ENCODE measurements at regions not wholly inside any gene's neighbourhood (a gene's known extent, or its start where the extent isn't known, plus 50 kb on each side); places are given as distances from the start of the nearest gene placed in this dataset.

GRCh38 chr2:136211701-136212100 lies 93.8 kb upstream of the CXCR4 start:
- Histone ChIP-seq H3K4me2 (no peak overlapping the region), H3K27me3 (ENCODE audit: insufficient read depth) (no peaks in the 10 kb centered on the region), H3K27ac (ENCODE audit: low read depth in 2 of 2, low read length in 1 of 2) (no peak overlapping the region), H4K20me1 (ENCODE audit: insufficient read depth) (no peaks in the 10 kb centered on the region), H3K9me2 (no peaks in the 10 kb centered on the region), H3K4me1 (ENCODE audit: control insufficient read depth in 1 of 2, insufficient read depth in 2 of 2, low read depth in 1 of 2, low read length in 1 of 2) (no peaks in the 10 kb centered on the region), H3K36me3 (replicated peaks in 1 of 2; ENCODE audit: control insufficient read depth in 1 of 2, insufficient read depth in 2 of 2, low read length in 1 of 2) (no peaks in the 10 kb centered on the region), H3K4me3 (ENCODE audit: low read depth in 2 of 2, low read length in 1 of 2) (no peak overlapping the region), H3F3A (replicated peaks; ENCODE audit: insufficient read depth) (no peaks in the 10 kb centered on the region), H3K79me2 (ENCODE audit: insufficient read depth) (no peaks in the 10 kb centered on the region), H3K9me3 (no peaks in the 10 kb centered on the region), H3K9ac (no peak overlapping the region), H2AFZ (ENCODE audit: low read depth) (no peak overlapping the region)
- TF ChIP-seq GABPA (IDR thresholded peaks at IDR 0.05; ENCODE audit: low read depth) (no peak), EP300 (IDR thresholded peaks at IDR 0.05; ENCODE audit: borderline replicate concordance in 1 of 2, low read depth in 1 of 2, low read length in 1 of 2) (no peak), RXRA (IDR thresholded peaks at IDR 0.05; ENCODE audit: borderline replicate concordance, low read depth) (no peak), RAD21 (IDR thresholded peaks at IDR 0.05; ENCODE audit: low read length) (no peak), PBX3 (IDR thresholded peaks at IDR 0.05) (no peak), FOXJ3 (CRISPR knock-in tag; IDR thresholded peaks at IDR 0.05) (no peak), JUND (IDR thresholded peaks at IDR 0.05) (no peak), TCF12 (IDR thresholded peaks at IDR 0.05) (no peak)
- POLR2A ChIA-PET: no interaction called here
- no peak for DNase-seq
- CTCF ChIA-PET: no interaction called here

- POLR2A ChIA-PET: no interaction called here
- TF ChIP-seq TAF1 (IDR thresholded peaks at IDR 0.05; ENCODE audit: borderline replicate concordance, low read depth, low read length) (no peak), MEF2A (IDR thresholded peaks at IDR 0.05; ENCODE audit: borderline replicate concordance, low read depth) (no peak), CTCF (IDR thresholded peaks at IDR 0.05) (no peak)
- no peaks in the 10 kb centered on the region for H3K9me3 ChIP-seq
Observed at GRCh38 chr2:136210822-136211221, 92.9 kb upstream of the CXCR4 start.

GRCh38 chr2:136210455-136210805 lies 92.5 kb upstream of the CXCR4 start:
- Histone ChIP-seq H3K36me3 (replicated peaks in 1 of 2; ENCODE audit: control insufficient read depth in 1 of 2, insufficient read depth in 2 of 2, low read length in 1 of 2) (no peaks in the 10 kb centered on the region), H2AFZ (ENCODE audit: low read depth) (no peak overlapping the region), H3F3A (replicated peaks; ENCODE audit: insufficient read depth) (no peaks in the 10 kb centered on the region), H3K27me3 (ENCODE audit: insufficient read depth) (no peaks in the 10 kb centered on the region), H3K4me1 (ENCODE audit: control insufficient read depth in 1 of 2, insufficient read depth in 2 of 2, low read depth in 1 of 2, low read length in 1 of 2) (no peaks in the 10 kb centered on the region), H3K27ac (ENCODE audit: low read depth in 2 of 2, low read length in 1 of 2) (no peak overlapping the region), H3K9me2 (no peaks in the 10 kb centered on the region), H3K79me2 (ENCODE audit: insufficient read depth) (no peaks in the 10 kb centered on the region), H3K4me3 (ENCODE audit: low read depth in 2 of 2, low read length in 1 of 2) (no peak overlapping the region), H3K9me3 (no peaks in the 10 kb centered on the region), H4K20me1 (ENCODE audit: insufficient read depth) (no peaks in the 10 kb centered on the region), H3K9ac (no peak overlapping the region), H3K4me2 (no peak overlapping the region)
- 26% methylated on average over 2 of the region's 2 CpGs for WGBS (ENCODE audit: low lambda C conversion rate)
- no peak for DNase-seq
- CTCF ChIA-PET: no interaction called here
- POLR2A ChIA-PET: no interaction called here
- no peak for TF ChIP-seq MAX (IDR thresholded peaks at IDR 0.05; ENCODE audit: low read depth)
- TF ChIP-seq TAF1 (IDR thresholded peaks at IDR 0.05; ENCODE audit: borderline replicate concordance, low read depth, low read length): no peak
- TF ChIP-seq FOXJ3 (CRISPR knock-in tag; IDR thresholded peaks at IDR 0.05): no peak
- no peak for TF ChIP-seq TEAD4 (IDR thresholded peaks at IDR 0.05; ENCODE audit: borderline replicate concordance, insufficient read depth)
- no peak for TF ChIP-seq TCF12 (IDR thresholded peaks at IDR 0.05)
- TF ChIP-seq GABPA (IDR thresholded peaks at IDR 0.05; ENCODE audit: low read depth): no peak
- no peak for TF ChIP-seq GATA2 (CRISPR knock-in tag; IDR thresholded peaks at IDR 0.05)
- no peak for TF ChIP-seq ZBTB33 (IDR thresholded peaks at IDR 0.05; ENCODE audit: borderline replicate concordance, low read depth)
- TF ChIP-seq NRF1 (IDR thresholded peaks at IDR 0.05; ENCODE audit: low read depth, low read length): no peak
- no peak for TF ChIP-seq CHD2 (IDR thresholded peaks at IDR 0.05; ENCODE audit: low read length, partially characterized antibody)
- TF ChIP-seq POLR2AphosphoS5 (IDR thresholded peaks at IDR 0.05; ENCODE audit: low read depth, low read length): no peak
- TF ChIP-seq MEF2A (IDR thresholded peaks at IDR 0.05; ENCODE audit: borderline replicate concordance, low read depth): no peak

More at GRCh38 chr2:136210822-136211221, 92.9 kb upstream of the CXCR4 start:
- Histone ChIP-seq H3K9me2 (no peaks in the 10 kb centered on the region), H3K36me3 (replicated peaks in 1 of 2; ENCODE audit: control insufficient read depth in 1 of 2, insufficient read depth in 2 of 2, low read length in 1 of 2) (no peaks in the 10 kb centered on the region), H3K4me2 (no peak overlapping the region), H3K9ac (no peak overlapping the region), H3K4me3 (ENCODE audit: low read depth in 2 of 2, low read length in 1 of 2) (no peak overlapping the region), H3K27ac (ENCODE audit: low read depth in 2 of 2, low read length in 1 of 2) (no peak overlapping the region), H4K20me1 (ENCODE audit: insufficient read depth) (no peaks in the 10 kb centered on the region), H3K79me2 (ENCODE audit: insufficient read depth) (no peaks in the 10 kb centered on the region), H2AFZ (ENCODE audit: low read depth) (no peak overlapping the region), H3K4me1 (ENCODE audit: control insufficient read depth in 1 of 2, insufficient read depth in 2 of 2, low read depth in 1 of 2, low read length in 1 of 2) (no peaks in the 10 kb centered on the region), H3K27me3 (ENCODE audit: insufficient read depth) (no peaks in the 10 kb centered on the region), H3F3A (replicated peaks; ENCODE audit: insufficient read depth) (no peaks in the 10 kb centered on the region)
- CTCF ChIA-PET: no interaction called here
- no peak for DNase-seq
